ENCODE measurements at regions not wholly inside any gene's neighbourhood (a gene's known extent, or its start where the extent isn't known, plus 50 kb on each side); places are given as distances from the start of the nearest gene placed in this dataset.

GRCh38 chr12:89821896-89822295, 113.3 kb upstream of the ATP2B1 start:
- DNase-seq (ENCODE audit: low read depth) = no peak

DNA sequence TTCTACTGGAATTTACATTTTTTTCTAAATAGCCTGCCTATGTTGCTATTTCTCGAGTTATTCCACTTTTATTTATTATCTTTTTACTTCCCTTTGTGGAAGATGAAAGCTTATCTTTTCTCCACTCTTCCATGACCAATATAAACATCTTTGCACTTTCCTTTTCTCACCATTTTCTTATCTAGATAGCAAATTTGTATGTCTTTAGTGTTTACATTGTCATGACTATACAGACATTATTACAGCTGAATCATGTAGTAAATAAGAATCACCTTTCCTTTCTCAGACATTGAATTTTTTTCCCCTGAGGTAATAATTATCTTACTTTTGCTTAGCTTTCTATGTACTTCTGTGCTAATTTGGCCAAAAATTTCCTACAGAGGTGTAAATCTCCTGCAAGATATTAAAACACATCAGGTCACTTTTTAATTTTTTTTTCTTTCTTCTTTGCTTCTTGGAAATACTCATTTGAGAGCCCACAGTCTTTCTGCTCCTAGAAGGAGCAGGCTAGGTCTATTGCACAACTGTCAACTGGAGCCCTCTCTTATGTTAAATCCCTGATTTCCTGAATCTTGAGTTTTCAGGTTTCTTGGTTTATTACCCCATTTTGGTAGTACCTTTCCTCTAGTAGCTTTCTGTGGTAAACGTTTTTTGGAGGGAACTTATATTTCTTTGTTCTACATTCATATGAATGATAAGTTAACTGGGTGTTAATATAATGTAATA, 109.0 kb upstream of the ATP2B1 start:
- DNase-seq (ENCODE audit: low read depth) = no peak

GRCh38 chr12:89815225-89815624, 106.6 kb upstream of the ATP2B1 start:
- DNase-seq (ENCODE audit: low read depth) = no peak

DNA sequence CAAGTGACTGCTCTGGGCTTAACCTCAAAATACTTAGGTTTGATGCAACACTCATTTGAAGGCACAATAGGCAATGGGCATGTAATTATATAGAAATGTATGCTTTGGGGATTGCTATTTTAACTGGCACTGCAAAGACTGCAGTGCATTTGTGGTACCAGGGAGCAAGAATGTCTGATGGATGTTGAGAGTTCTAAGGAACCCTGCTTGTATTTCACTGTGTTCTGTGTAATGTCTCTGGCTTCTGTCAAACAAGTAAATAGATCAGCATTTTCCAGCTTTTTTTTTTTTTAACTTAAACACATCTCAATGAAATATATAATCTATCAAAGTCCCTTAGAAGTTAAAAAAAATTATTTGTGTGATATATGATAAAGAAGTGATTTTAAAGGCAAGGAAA, 94.8 kb upstream of the ATP2B1 start:
- DNase-seq (ENCODE audit: low read depth) = no peak

GRCh38 chr12:89801284-89801683, 92.6 kb upstream of the ATP2B1 start:
- no peak for DNase-seq (ENCODE audit: low read depth)

DNA sequence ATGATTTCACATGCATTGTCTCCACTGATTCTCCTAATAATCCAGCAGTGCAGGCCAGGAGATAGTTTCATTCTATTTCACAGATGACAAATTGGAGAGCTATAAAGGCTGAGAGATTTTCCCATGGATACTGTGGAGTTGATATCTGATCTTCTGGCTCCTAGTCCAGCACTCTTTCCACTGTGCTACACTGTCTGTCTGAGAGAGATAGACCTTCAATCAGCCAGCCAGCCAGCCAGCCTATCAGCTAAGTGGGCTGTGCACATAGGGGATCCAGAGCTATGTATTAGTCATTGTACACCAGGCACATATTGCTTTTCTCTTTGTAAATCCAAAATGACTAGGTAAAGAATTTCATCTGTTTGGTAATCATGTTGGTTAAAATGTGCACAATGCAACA, 91.8 kb upstream of the ATP2B1 start:
- no peak for DNase-seq (ENCODE audit: low read depth)

- DNase-seq (ENCODE audit: low read depth) = no peak
These were observed 90.7 kb upstream of the ATP2B1 start for GRCh38 chr12:89799316-89799715.

DNA sequence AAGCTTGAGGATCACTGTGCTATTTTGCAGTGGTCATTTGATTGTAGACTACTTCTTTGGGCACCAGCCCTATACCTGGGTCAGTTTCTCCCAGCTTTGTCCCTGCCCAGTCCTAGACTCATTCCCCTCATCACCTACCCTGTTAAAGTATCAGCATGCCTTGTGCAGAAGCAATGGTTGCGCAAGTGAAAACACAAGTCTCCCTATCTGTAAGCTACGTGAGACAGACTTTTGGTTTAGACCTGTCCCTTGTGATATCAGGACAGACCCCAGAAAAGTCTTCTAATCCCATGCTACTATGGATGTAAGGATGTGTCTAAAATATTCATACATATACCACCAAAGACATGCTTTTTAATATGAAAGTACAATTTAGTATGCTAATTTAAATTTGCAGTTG, 88.8 kb upstream of the ATP2B1 start:
- no peak for DNase-seq (ENCODE audit: low read depth)

DNA sequence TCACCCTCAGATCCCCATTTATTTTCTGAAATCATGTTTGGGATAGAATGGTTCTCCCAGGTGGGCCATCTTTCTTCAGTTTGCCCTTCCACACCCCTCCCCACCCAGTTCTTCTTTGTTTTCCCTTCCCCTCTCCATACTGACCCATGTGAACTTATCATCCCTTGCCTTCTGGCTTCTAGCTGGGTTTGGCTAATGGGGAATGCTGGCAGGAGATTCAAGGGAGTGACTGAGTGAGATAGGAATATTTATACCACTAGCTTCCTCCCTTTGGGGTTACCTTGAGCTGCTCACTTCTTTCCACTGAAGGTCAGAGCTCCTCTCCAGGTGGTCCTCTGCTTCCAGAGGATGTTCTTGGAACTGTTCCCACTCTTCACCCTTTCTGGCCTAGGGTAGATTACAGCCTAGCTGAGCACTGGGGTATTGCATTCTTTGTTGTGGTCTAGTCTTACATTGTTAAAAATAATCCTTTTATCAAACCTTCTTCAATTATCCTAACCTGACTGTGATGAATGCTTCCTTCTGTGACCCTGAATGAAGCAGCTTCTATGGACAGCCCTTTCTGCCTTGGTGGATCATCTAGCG, 88.3 kb upstream of the ATP2B1 start:
- no peak for DNase-seq (ENCODE audit: low read depth)

GRCh38 chr12:89793946-89794345, 85.3 kb upstream of the ATP2B1 start:
- no peak for DNase-seq (ENCODE audit: low read depth)

DNA sequence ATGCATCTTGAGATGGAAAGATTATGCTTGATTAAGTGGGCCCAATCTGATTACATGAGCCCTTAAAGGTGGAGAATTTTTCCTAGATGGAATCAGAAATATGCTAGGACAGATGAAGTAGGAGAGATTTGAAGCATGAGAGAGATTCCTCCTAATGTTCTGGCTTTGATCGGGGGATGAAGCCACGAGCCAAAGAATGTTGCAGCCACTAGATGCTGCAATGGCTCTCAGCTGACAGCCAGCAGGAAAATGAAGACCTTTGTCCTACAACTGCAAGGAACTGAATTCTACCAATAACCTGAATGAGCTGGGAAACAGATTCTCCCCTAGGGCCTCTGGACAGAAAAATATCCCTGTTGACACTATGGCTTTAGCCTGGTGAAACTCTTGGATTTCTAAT, 82.6 kb upstream of the ATP2B1 start:
- no peak for DNase-seq (ENCODE audit: low read depth)

DNA sequence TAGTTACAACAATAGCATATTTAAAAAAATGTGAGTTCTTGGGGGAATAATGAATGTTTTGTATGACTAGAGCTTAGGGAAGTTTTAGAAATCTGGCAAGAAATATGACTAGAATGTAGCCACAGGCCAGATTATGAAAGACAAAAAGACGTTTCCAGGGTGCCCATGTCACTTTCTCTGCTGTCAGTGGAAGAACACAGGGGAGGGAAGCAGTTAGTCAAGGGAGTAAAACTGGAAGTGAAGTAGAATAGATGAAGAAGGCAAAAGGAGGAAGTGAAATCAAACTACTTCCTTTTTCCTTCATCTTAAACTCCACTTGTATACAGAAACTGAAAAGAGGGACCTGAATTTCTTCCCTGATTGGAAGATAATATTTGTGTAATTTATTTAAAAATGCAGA, 81.2 kb upstream of the ATP2B1 start:
- DNase-seq (ENCODE audit: low read depth) = no peak

GRCh38 chr12:89787763-89788162, 79.1 kb upstream of the ATP2B1 start:
- DNase-seq (ENCODE audit: low read depth) = no peak

DNA sequence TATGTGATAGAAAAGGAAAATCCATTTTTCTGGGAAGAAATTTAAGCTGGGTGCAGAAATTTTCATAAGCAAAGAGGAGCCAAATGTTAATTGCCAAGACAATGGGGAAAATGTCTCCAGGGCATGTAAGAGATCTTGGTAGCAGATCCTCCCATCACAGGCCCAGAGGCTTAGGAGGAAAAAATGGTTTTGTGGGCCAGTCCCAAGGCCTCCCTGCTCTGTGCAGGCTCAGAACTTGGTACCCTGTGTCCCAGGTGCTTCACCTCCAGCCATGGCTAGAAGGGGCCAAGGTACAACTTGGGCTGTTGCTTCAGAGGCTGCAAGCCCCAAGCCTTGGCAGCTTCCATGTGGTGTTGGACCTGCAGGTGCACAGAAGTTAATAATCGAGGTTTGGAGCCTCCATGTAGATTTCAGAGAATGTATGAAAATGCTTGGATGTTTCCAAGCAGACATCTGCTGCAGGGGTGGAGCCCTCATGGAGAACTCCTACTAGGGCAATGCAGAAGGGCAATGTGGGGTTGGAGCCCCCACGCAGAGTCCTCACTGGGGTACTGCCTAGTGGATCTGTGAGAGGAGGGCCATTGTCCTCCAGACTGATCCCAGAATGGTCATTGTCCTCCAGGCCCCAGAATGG, 77.7 kb upstream of the ATP2B1 start:
- no peak for DNase-seq (ENCODE audit: low read depth)

DNA sequence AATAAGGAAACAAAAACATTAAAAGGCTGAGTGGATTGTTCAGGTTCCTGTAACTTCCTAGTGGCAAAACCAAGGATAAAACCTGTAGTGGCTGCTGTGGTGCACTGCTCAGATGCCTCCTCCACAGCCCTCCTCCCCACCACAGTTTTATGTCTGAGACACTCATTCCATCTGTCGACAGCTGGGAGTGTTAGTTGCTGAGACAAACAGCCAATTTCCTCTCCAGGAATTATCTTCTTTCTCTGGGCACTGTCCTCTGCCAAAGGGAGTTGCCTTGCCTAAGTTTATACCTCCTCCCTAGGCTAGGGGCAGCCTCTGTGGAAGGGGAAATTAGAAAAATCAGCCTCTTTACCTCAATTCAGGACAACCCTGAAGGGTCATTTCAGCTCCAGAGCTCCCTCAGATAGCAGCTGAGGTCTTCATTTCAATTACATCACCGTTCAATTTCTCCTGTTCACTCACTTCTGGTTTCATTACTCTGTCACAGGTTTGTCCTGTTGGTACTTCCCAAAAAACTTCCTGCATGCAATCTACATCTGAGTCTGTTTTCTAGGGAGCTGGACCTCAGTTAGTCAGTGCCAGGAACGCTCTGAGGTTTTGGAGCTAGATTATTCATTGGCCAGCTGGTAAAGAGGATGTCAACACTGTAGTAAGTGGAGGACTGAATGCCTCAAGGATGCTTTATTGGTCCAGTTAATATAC, 74.9 kb upstream of the ATP2B1 start:
- no peak for DNase-seq (ENCODE audit: low read depth)

DNA sequence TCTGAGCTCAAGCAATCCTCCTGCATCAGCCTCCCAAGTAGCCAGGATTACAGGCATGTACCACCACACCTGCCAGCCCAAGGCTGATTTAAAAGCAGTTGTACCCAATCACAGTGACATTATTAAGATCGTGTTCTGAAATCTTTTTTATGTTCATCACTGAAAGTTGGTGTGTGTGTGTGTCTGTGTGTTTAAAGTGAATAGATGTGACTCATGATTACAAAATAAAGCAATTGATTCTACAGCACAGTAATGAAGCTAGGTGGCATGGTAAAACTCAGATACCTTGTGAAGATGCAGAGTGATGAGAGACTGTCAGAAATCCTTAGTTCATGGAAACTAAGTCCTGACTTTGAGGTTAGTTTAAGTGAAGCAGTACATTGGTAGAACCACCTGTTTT, 74.2 kb upstream of the ATP2B1 start:
- no peak for DNase-seq (ENCODE audit: low read depth)

DNA sequence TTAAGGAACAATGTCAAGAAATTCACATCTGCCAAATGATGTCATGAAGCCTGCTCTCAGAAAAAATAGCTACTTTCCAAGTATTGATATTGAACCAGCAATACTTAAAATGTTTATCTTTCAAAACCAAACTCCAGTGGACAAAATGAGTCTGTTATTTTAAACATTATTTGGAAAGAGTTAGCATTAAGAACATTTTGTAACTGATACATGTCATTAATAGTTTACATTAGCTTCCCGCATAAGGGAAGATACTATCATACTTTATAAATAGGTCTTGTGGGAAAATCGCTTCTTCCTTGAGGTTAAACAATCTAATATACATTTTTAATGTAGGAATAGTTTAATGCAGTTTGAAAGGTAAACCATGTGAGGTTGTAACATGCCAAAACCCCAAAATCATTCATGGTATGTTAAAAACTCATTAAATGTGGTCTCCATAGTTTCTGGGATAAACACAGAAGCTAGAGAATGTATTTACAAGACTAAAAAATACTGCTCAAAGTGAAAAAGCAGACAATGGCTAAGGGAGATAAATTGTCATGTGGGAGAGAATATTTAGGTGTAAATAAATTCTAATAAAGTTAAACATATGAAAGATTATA, 73.4 kb upstream of the ATP2B1 start:
- DNase-seq (ENCODE audit: low read depth) = no peak

DNA sequence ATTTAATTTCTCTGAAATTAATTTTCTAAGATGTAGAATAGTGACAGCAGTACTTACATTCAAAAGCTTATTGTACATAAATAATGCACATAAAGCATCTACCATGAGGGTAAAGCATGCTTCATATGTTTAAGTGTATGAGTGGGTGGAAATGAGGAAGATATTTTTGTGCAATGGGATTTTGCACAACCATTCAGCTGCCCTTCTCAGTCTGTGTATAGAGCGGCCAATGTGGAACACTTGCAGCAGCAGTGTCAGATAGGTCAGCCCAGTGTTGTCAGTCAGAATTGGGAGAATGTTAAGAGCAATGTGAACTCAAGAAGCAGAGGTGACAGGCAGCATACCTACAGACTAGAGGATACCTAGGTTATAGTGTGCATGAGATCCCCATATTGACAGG, 72.5 kb upstream of the ATP2B1 start:
- no peak for DNase-seq (ENCODE audit: low read depth)

GRCh38 chr12:89779090-89779489, 70.5 kb upstream of the ATP2B1 start:
- DNase-seq (ENCODE audit: low read depth) = no peak

DNA sequence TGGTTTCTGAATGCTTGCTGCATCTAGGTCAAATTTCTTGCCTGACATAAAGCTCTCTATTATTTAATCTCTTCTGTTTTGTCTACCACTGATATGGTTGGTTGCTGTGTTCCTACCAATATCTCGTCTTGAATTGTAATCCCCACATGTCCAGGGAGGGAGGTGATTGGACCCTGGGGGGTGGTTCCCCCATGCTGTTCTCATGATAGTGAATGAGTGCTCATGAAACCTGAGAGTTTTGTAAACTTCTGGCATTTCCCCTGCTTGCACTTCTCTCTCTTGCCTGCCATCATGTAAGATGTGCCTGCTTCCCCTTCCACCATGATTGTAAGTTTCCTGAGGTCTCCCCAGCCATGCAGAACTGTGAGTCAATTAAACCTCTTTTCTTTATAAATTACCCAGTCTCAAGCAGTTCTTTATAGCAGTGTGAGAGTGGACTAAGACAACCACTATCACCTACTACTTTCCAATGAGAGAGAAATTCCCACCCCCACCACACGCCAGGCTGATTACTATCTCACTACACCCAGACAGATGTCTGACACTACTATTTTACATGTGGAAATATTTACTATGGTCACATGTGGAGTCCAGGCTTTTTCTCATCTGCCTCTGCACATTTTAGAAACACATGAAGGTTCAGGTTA, 69.2 kb upstream of the ATP2B1 start:
- DNase-seq (ENCODE audit: low read depth) = no peak

- DNase-seq (ENCODE audit: low read depth) = no peak
These were observed 67.3 kb upstream of the ATP2B1 start for GRCh38 chr12:89775986-89776365.

All from stimulated activated CD8-positive, alpha-beta memory T cell treated with anti-CD3 and anti-CD28 coated beads, Interleukin-12 subunit alpha, Interleukin-12 subunit beta, amount 100 ng/mL, for 4 hours (primary cell).